CD4-positive, alpha-beta T cell treated with Interleukin-2 at 100 ng/mL for 4 hours (primary cell): ENCODE measurements at regions not wholly inside any gene's neighbourhood (a gene's known extent, or its start where the extent isn't known, plus 50 kb on each side); places are given as distances from the start of the nearest gene placed in this dataset.
"Not testable (repeated sequence)": the region's sequence is repeated elsewhere in the genome, so short reads cannot be mapped to it uniquely, and the experiment has no call there.

ENCODE experiments used
- DNase-seq: peaks from one replicate; pipeline ENCODE4 v3.0.0-alpha.2; 2020; ENCODE audit warnings: low spot score

DNA sequence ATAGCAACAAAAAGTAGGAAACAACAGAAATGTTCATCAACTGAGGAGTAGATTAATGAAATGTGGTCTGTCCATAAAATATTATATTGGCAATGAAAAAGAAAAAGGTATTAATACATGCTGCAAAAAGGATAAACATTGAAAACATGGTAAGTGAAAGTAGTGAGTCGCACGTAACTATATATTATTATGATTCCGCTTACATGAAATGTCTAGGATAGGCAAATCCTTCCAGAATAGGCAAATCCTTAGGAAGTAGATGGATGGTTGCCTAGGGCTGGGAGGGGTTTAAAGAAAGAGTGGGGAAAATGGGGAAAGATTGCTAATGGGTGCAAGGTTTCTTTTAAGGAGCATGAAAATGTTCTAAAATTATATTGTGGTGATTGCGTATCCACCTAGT, 198.1 kb upstream of the WSB1 start:
- DNase-seq: not testable (repeated sequence)

DNA sequence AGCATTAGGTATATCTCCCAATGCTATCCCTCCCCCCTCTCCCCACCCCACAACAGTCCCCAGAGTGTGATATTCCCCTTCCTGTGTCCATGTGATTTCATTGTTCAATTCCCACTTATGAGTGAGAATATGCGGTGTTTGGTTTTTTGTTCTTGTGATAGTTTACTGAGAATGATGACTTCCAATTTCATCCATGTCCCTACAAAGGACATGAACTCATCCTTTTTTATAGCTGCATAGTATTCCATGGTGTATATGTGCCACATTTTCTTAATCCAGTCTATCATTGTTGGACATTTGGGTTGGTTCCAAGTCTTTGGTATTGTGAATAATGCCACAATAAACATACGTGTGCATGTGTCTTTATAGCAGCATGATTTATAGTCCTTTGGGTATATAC, 194.6 kb upstream of the WSB1 start:
- not testable (repeated sequence) for DNase-seq

DNA sequence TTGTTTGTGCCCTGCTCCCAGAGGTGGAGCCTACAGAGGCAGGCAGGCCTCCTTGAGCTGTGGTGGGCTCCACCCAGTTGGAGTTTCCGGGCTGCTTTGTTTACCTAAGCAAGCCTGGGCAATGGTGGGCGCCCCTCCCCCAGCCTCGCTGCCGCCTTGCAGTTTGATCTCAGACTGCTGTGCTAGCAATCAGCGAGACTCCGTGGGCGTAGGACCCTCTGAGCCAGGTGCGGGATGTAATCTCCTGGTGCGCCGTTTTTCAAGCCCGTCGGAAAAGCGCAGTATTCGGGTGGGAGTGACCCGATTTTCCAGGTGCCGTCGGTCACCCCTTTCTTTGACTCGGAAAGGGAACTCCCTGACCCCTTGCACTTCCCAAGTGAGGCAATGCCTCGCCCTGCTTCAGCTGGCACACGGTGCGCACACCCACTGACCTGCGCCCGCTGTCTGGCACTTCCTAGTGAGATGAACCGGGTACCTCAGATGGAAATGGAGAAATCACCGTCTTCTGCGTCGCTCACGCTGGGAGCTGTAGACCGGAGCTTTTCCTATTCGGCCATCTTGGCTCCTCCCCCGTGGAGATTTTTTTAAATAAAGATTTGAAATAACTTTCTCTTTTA, 189.2 kb upstream of the WSB1 start:
- DNase-seq: not testable (repeated sequence)

DNA sequence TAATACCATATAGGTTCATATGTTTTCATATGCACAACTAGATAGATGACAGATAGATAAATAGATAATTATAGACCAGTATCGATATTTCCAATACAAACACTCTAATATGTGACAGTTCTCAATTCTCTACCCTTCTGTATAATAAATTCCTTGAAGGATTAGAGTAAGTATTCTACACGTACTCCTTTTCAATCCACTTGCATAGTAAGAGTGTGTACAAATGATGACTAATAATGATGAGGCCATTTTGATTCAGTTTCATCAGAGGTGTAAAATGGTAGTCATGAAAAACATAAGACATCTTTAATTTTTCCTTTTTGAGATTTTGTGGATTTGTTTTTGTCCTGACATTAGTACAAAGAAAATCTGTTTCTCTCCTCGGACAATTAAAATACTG, 188.3 kb upstream of the WSB1 start:
- DNase-seq: no peak

DNA sequence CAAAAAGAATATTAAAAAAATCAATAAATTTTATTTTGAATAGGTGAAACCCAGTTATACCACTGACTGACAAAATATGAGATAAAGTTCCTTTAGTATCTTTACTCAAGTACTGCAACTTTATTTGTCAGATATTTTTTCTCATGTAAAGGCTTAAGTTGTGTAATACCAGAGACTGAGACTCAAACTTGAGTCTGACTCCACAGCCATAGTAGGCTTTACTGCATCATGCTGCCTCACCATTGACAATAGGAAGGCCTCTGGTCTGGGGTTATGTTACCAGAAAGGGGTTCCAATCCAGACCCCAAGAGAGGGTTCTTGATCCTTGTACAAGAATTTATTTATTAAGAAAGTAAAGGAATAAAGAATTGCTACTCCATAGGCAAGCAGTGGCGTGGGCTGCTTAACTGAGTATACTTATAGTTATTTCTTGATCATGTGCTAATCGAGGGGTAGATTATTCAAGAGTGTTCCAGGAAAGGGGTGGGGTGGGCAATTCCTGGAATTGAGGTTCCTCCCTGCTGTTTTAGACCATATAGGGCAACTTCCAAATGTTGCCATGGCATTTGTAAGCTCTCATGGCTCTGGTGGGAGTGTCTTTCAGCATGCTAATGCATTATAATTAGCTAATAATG, 187.4 kb upstream of the WSB1 start:
- DNase-seq: no peak

DNA sequence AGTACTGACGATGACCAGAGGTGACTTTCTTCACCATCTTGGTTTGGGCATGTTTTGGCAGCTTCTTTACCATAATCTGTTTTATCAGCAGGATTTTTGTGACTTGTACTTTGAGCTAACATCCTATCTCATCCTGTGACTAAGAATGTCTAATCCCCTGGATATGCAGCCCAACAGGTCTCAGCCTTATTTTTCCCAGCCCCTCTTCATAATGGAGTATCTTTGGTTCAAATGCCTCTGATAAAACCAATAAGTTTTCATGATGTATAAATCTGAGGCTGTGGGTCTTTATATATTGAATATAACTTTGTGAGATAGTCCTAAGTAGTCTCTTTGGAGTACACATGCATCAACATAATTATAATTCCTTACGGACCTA, 186.9 kb upstream of the WSB1 start:
- DNase-seq: no peak

DNA sequence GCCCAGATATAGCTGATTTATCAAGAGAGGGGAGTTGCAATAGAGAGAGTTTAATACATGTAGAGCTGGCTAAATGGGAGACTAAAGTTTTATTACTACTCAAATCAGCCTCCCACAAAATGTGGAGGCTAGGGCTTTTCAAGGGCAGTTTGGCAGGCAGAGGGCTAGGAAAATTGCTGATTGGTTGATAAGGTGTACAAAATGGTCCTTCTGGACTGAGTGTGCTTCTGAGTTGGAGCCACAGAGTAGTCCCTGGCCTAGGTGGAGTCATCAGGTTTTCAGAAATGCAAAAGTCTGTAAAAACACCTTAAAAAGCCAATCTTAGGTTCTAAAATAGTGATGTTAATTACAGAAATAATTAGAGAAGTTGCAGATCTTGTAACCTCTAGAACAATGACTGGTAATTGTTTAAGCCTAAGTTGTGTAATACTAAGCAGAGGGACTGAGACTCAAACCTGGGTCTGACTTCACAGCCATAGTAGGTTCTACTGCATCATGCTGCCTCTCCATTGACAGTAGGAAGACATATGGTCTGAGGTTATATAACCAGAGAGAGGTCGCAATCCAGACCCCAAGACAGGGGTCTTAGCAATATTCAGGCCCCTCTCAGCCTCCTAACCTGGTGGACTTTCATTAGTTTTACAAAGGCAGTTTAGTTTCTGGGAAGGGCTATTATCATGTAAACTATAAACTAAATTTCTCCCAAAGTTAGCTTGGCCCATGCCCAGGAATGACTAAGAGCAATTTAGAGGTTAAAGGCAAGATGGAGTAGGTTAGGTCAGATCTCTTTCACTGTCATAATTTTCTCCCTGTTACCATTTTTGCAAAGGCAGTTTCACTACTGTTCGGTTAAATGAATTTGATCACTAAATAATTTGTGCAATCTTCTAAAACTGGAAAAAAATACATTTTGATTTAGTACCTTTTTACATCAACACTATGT, 186.3 kb upstream of the WSB1 start:
- DNase-seq: not testable (repeated sequence)

DNA sequence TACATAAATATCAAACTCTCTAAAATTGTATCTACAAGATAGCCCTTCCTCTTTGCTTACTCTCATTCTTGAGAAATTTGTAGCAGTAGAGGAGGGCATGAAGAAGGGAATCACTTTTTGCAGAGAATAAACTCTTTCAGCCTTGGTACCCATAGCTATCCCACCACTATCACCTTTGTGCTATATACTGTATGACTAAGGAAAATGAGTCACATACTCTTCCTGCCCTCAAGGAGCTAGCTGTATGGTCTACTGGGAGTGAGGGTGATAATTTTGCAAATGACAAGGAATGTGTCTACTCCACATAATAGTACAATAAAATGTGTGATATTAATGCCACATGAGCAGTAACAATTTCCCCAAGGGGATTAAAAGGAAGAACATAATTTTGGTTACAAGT, 184.6 kb upstream of the WSB1 start:
- DNase-seq: no peak

DNA sequence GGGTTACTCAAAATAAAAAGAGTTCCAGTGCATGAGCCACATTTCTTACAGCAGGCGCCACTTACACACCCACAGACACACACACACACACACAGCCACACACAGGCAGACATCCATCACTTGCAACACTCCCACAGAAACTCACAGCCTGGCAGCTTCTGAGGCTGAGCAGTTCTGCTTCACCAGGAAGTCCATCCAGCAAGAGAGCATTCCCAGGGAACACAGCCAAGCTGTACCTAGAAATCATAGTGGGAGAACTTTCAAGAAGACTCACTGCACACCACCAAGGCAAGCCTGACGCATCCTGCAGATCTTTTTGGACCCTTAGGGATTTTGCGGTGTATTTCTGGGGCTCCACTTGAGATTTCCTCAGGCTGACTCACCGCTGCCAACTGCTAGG, 140.9 kb upstream of the WSB1 start:
- no peak for DNase-seq

DNA sequence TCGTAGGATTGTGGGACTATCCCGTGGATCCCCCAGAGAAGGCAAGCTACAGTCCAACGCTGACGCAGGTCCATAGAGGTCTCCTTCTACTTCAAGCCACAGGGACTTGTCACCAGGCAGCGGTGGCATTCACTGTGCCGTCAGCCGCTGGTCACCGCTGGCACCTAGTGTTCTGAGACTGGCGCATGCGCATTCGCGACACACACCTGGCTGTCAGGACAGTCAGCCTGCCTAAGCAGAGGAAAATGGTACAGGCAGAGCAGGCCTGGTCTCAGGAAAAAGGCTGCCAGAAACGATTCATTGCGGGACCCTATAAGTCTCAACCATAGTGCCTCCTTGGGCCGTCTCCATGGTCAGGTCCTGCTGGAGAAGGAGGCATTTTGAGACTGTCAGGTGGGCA, 138.0 kb upstream of the WSB1 start:
- no peak for DNase-seq

DNA sequence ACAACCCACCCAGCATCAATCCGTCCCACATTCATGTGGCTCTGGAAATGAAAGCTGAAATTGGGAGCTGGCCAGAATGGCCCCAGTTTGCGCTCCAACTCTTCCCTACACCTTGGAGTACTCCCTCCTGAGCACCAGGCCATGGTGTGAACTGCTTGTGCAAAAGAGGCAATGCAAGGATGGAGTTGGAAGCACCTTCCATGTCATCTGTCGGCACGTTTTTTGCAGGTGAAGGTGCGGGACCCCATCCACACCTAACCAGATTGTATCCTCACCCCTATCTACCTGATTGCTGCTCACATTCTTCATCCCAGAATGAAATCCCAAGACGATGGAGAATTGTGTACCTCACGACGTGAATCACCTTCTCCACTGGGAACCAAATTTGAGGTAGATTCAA, 136.6 kb upstream of the WSB1 start:
- no peak for DNase-seq

DNA sequence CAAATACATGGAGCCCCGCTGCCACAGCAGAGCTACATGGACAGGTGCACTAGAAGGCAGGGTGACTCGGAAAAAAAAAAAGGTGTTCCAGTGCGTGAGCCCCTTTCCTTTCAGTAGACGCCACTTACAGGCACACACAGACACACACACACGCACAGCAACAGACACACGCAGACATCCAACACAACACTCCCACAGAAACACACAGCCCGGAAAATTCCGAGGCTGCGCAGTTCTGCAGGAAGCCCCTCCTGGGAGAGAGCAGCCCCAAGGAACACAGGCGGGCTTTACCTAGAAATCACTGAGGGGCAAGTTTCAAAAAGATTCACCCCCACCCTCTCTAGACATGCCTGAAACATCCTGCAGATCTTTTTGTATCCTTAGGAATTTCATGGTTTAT, 136.0 kb upstream of the WSB1 start:
- DNase-seq: no peak

DNA sequence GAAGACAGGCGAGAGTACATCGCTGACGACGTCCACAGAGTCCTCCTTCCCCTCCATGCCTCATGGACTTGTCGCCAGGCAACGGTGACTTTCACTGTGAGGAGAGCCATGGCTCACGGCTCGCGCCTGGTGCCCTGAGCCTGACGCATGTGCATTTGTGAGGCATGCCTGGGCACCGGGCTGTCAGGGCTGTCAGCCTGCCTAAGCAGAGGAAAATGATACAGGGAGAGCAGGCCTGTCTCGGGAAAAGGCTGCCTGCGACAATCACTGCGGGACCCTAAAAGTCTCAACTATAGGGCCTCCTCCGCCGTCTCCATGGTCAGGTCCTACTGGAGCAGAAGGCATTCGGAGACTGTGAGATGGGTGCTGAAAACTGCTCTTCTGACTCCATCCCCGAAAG, 135.5 kb upstream of the WSB1 start:
- DNase-seq: no peak

DNA sequence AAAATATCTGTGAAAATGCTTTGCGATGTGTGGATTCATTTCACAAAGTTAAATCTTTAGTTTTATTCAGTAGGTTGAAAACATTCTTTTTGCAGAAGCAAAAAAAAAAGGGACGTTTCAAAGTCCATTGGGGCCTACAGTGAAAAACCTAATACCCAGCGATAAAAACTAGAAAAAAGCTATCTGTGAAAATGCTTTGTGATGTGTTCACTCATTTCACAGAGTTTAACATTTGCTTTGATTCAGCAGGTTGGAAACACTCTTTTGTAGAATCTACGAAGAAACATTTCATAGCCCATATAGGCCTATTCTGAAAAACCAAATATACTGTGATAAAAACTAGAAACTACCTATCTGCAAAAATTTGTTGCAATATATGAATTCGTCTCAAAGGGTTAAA, 113.6 kb upstream of the WSB1 start:
- no peak for DNase-seq

DNA sequence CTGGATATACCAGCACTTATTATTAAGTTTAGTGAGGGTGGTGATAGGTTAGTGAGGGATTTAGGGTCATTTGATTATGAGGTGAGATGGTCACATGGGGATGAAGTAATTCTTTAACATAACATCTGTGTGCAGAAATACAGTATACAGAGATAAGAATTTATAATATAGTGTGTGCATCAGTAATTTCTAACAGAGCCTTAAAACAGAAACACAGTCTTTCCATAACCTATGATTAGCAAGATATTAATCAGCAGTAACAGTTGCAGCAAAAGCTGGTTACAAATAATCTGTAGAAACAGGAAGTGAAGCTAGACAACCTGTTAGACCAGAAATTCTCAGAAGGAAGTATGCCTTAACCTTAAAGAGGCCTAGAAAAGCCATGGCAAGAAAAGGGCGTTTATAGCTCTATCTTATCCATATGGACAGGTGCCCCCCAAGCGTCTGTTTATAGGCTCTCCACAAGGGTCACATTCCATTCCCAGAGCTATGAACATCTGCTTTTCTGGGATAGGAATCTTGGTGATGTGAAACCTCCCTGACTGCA, 112.5 kb upstream of the WSB1 start:
- not testable (repeated sequence) for DNase-seq

DNA sequence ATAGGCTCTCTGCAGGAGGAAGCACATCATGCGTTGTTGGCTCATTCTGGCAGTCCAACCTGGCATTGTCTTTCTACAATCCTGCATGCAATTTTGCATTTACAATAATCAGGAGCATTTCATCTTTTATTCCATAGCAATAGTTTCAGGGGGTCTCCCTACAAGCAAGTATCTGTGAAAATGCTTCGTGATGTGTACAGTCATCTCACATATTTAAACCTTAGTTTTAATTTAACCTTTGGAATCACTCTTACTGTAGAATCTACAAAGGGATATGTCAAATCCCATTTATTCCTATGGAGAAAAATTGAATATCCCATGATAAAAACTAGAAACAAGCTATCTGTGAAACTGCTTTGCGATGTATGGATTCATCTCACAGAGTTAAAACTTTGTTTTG, 112.0 kb upstream of the WSB1 start:
- no peak for DNase-seq

DNA sequence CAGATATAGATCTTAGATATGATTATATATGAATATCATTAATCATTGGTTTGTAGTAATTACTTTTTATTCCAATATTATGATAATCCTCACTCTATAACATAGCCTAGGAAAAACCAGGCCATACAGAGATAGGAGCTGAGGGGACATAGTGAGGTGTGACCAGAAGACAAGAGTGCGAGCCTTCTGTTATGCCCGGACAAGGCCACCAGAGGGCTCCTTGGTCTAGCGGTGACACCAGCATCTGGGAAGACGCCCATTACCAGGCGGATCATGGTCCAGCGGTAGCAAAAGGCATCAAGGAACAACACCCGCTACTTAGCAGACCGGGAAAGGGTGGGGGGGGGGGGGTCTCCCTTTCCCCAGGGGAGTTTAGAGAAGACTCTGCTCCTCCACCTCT, 96.4 kb upstream of the WSB1 start:
- DNase-seq: not testable (repeated sequence)

DNA sequence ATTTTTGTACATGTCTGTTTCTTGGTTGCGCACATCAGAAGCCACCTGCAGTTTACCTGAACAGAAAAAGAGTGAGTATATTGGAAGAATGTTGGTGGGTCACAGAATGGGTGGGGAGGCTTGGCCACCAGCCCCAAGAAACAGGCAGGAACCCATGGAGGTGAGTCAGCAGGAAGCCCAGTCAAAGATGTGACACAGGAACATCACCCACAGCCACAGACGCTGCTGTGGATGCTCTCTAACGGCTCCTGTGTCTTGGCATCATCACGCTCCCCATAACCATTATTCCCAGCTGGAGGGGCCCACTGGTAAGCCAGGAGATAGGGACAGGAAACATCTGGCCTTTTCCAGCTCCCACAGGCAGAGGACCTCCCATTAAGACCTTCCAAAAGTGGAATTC, 94.0 kb upstream of the WSB1 start:
- no peak for DNase-seq

DNA sequence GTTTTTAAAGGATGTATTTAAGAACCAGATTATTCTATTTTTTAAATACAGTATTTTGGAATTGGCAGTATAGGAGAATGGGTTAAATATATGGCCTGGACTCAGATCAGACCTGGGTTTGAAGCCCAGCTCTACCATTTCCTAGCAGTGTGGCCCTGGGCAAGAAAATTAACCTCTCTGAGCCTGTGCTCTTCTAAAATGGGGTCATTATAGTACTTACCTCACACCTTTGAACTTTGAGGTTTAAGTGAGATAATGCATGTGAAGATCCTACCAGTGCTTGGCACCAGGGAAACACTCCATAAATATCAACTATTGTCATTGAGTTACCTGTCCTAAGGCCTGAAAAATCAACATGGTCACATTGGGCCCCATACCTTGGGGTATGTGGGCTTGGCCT, 93.4 kb upstream of the WSB1 start:
- DNase-seq: no peak

DNA sequence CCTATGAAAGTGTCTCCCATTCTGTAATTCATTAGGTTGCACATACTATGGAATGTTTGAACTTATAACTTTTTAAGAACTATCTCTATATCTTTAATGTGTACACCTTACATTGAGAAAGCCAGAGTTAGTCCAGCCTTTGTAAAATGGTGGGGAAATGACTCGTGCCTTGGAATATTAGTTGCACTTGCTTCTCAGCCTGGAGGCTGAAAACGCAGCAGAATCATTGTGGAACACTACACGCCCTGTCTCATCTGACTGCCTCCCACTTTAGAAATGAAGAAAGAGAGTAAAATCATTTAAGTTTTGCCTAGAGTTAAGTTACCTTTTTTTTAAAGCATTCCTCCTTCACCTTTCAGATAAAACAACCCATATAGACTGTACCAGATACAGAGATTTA, 90.7 kb upstream of the WSB1 start:
- no peak for DNase-seq

DNA sequence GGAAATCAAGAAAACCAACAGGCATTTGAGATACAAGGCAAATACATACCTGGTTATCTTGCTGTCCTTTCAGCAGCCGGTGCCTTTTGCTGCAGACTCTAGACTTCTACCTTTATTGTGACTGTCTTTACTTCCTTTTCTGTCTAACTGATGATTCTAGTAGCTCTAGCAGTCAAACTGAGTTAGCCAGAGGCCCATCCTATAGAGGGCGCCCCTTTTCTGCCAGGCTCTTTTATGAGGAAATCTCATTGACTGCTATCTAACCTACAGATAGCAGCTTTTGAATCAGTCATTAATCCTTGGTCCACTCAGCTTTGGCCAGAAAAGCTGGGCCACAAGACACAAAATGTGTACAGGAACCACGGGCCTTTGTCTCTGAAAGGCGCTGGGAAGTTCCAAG, 87.5 kb upstream of the WSB1 start:
- DNase-seq: no peak

DNA sequence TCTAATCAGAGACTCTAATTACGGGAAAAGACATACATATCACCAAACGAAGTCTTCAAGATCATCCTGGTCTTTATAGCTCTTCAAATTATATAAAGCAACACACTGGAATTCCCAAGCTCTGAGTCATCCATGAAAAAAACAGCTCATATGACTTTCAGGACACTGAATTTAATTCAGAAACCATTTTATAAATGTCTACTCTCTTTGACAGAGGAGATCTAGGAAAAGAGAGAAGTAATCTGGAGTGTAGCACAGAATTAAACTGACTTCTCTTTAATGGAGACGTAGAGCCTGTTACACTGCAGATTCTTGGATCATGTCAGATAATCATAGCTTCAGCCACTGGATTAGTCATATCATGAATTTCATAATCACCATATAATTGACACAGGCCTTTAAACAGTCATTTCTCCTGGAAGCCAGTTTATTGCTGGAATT, 86.8 kb upstream of the WSB1 start:
- no peak for DNase-seq

DNA sequence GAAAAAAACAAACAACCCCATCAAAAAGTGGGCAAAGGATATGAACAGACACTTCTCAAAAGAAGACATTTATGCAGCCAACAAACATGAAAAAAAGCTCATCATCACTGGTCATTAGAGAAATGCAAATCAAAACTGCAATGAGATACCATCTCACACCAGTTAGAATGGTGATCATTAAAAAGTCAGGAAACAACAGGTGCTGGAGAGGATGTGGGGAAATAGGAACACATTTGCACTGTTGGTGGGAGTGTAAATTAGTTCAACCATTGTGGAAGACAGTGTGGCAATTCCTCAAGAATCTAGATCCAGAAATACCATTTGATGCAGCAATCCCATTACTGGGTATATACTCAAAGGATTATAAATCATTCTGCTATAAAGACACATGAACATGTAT, 85.5 kb upstream of the WSB1 start:
- DNase-seq: not testable (repeated sequence)
